NB4 (cell line): ENCODE measurements at regions not wholly inside any gene's neighbourhood (a gene's known extent, or its start where the extent isn't known, plus 50 kb on each side); places are given as distances from the start of the nearest gene placed in this dataset.

Source experiments
- POLR2A ChIP-seq: IDR thresholded peaks from 2 replicates; pipeline ENCODE4 v1.6.1; 2011; ENCODE audit warnings: mild to moderate bottlenecking; ENCODE audit not compliant: insufficient read length; ENCODE audit errors: extremely low read depth
- TF ChIP-seq, protein P1 (sequence below): IDR thresholded peaks from one replicate; pipeline ENCODE4 v1.5.1; 2012; ENCODE audit warnings: low read depth, low read length

DNA sequence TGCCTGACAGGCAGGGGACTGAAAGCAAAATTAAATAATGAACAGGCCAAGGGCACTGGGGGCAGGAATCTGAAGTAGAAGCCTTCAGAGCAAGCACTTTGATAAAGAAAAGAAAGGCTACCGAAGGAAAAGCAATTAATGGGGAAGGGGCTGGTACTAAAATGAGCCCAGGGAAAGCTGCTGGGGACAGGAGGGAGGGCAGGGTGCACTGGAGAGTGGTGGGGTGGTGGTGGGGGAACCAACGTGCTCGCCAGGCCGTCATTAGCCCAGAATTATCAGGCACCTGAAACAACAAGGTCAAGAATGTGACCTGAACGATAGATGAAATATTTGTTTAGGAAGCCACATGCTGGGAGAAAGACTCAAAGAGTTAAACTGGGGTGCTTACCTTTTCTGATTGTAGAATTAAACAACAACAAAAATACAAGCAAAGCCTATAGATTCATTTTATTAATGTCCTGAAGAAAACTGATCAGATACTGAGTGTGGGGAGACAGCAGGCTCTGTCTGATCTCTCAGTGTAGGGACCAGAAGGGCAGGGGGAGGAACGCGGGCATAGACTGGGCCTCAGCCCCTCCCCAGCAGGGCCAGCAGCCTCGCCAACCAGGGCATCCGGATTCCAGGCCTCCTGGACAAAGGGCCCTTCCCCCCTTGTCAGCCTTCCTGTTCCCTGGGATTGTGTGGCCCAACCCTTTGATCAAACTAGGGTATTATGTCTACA, 239.7 kb upstream of the KLF3 start:
- TF ChIP-seq, protein P1, sequence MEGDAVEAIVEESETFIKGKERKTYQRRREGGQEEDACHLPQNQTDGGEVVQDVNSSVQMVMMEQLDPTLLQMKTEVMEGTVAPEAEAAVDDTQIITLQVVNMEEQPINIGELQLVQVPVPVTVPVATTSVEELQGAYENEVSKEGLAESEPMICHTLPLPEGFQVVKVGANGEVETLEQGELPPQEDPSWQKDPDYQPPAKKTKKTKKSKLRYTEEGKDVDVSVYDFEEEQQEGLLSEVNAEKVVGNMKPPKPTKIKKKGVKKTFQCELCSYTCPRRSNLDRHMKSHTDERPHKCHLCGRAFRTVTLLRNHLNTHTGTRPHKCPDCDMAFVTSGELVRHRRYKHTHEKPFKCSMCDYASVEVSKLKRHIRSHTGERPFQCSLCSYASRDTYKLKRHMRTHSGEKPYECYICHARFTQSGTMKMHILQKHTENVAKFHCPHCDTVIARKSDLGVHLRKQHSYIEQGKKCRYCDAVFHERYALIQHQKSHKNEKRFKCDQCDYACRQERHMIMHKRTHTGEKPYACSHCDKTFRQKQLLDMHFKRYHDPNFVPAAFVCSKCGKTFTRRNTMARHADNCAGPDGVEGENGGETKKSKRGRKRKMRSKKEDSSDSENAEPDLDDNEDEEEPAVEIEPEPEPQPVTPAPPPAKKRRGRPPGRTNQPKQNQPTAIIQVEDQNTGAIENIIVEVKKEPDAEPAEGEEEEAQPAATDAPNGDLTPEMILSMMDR, result no peak
- TF ChIP-seq POLR2A, result no peak
